Brain microvascular endothelial cell (primary cell): ENCODE measurements at regions not wholly inside any gene's neighbourhood (a gene's known extent, or its start where the extent isn't known, plus 50 kb on each side); places are given as distances from the start of the nearest gene placed in this dataset.

ENCODE experiments used
- DNase-seq: peaks from one replicate; pipeline ENCODE4 v3.0.0-alpha.2; 2020
- H3K27ac ChIP-seq: fragments of 250-450 bp; sonication (Bioruptor Pico); 2 replicates; pipeline ENCODE4 v1.5.1; 2020; ENCODE audit warnings: mild to moderate bottlenecking, moderate library complexity
- H3K27me3 ChIP-seq: fragments of 250-450 bp; sonication (Bioruptor Pico); replicated peaks from 2 replicates; pipeline ENCODE4 v1.5.1; 2020; ENCODE audit warnings: mild to moderate bottlenecking
- H3K36me3 ChIP-seq: fragments of 250-450 bp; sonication (Bioruptor Pico); replicated peaks from 2 replicates; pipeline ENCODE4 v1.5.1; 2020; ENCODE audit warnings: mild to moderate bottlenecking
- H3K4me3 ChIP-seq: 2 replicates; pipeline ENCODE4 v1.5.1; 2011; ENCODE audit warnings: low read depth, mild to moderate bottlenecking, control low read depth, low read length, moderate library complexity
- in situ Hi-C: cut with HindIII; loops from 2 replicates; pipeline ENCODE4 v1.10.0; 2017; ENCODE audit warnings: low sequenced_read_pairs, low pct_ligation_motif_present
- TF ChIP-seq, protein P1 (sequence below): IDR thresholded peaks from 2 replicates; pipeline ENCODE4 v1.5.1; 2011; ENCODE audit warnings: low read depth, mild to moderate bottlenecking, moderate library complexity, low read length, control low read depth, inconsistent platforms; ENCODE audit errors: missing control alignments

DNA sequence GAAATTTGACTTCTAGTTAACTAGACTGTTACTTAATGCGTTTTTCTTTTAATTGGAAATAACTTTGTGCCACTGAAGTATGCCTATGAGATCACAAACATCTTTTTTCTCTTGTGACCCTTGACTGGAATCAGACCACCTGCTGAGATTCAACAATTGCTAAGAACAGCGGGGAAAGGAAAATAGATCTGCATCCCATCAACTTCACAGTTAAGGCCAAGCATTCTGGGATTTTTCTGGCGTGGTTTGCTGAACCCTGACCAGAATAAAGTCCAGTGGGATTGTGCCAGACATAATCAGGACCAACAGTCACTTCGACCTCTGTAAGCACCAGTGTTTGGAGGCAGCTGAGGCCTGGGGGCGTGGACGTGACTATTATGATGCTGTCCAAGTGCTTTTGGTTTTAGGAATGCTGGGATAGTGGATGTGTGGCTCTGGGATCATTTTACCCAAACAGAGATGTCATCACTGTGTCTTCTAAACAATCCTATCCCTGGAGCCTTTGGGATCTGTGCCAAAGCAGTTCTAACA is 373.3 kb upstream of the PRKCQ start:
- DNase-seq, result no peak
- in situ Hi-C loops, result no loop called here

DNA sequence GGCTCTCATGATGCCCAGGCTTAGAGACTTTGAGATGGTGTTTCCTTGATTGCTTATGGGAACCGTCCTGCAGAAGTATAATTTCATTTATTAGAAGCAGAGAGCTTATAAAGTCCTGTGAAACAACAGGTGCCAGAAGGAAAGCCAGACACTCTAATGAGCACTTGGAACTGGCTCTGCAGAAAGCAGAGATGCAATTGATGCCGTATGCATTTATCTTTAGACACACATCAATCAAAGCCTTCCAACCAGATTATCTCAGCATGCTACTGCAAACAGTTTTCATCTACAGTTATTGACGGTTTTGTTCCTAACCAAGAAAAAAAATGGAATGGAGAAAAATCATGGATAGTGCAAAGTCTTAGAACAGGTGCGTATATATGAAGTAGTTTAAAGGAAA is 371.7 kb upstream of the PRKCQ start:
- in situ Hi-C loops, result no loop called here
- Histone ChIP-seq H3K36me3 (no peaks in the 10 kb centered on the region), H3K4me3 (no peak overlapping the region), H3K27ac (no peak overlapping the region), H3K27me3 (no peaks in the 10 kb centered on the region)
- TF ChIP-seq, protein P1, sequence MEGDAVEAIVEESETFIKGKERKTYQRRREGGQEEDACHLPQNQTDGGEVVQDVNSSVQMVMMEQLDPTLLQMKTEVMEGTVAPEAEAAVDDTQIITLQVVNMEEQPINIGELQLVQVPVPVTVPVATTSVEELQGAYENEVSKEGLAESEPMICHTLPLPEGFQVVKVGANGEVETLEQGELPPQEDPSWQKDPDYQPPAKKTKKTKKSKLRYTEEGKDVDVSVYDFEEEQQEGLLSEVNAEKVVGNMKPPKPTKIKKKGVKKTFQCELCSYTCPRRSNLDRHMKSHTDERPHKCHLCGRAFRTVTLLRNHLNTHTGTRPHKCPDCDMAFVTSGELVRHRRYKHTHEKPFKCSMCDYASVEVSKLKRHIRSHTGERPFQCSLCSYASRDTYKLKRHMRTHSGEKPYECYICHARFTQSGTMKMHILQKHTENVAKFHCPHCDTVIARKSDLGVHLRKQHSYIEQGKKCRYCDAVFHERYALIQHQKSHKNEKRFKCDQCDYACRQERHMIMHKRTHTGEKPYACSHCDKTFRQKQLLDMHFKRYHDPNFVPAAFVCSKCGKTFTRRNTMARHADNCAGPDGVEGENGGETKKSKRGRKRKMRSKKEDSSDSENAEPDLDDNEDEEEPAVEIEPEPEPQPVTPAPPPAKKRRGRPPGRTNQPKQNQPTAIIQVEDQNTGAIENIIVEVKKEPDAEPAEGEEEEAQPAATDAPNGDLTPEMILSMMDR, result no peak
- DNase-seq, result no peak

More for the DNA sequence above, 373.3 kb upstream of the PRKCQ start:
- H3K27me3 ChIP-seq, result no peaks in the 10 kb centered on the region
- H3K27ac ChIP-seq, result no peak overlapping the region
- TF ChIP-seq, protein P1, result no peak
- no peak overlapping the region for H3K4me3 ChIP-seq
- no peaks in the 10 kb centered on the region for H3K36me3 ChIP-seq

DNA sequence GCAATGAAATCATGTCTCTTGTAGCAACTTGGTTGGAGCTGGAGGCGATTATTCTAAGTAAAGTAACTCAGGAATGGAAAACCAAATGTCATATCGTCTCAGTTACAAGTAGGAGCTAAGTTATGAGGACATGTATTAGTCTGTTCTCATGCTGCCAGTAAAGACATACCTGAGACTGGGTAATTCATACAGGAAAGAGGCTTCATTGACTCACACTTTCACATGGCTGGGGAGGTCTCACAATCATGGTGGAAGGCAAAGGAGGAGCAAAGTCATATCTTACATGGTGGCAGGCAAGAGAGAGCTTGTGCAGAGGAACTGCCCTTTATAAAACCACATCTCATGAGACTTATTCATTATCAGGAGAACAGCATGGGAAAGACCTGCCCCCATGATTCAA is 370.1 kb upstream of the PRKCQ start:
- no peaks in the 10 kb centered on the region for H3K27me3 ChIP-seq
- H3K4me3 ChIP-seq, result no peak overlapping the region
- in situ Hi-C loops, result no loop called here
- DNase-seq, result no peak
- no peak overlapping the region for H3K27ac ChIP-seq
- TF ChIP-seq, protein P1, result no peak
- no peaks in the 10 kb centered on the region for H3K36me3 ChIP-seq

DNA sequence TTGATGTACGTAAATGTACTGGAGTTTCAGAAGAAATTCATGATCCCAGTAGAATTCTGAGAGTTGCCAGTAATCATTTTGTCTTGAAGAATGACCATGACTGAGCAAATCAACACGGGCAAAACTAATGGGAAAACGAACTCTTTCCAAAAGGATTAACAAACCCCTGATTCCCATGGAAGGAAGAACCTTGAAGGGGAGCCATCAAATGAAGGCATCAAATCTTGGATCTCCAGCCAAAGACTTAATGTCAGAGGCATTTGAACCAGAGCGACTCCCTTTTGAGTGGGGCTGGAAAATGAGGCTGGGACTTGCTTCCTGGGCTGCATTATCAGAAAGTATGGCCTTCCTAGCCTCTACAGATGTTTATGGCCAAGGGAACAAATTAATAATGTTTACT is 364.4 kb upstream of the PRKCQ start:
- in situ Hi-C loops, result no loop called here
- TF ChIP-seq, protein P1, result no peak
- H3K27me3 ChIP-seq, result no peaks in the 10 kb centered on the region
- no peak for DNase-seq
- no peak overlapping the region for H3K27ac ChIP-seq
- no peaks in the 10 kb centered on the region for H3K36me3 ChIP-seq
- no peak overlapping the region for H3K4me3 ChIP-seq

DNA sequence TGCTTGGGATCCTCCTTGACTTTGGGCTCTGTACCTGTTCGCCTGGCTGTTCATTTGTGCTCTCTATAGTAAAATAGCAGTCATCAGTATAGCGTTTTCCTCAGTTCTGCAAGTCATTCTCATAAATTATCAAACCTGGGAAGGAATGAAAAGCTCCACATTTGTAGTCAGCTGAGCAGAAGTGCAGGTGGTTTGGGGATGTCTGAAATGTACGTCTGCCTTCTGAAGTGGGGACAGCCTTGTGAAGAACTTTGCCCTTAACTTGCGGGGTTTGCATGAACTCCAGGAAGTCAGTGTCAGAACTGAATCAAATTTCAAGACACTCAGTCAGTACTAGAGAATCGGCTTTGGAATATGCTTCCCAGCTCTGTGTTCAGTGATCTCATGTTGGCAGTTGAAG is 358.3 kb upstream of the PRKCQ start:
- Histone ChIP-seq H3K27me3 (no peaks in the 10 kb centered on the region), H3K4me3 (no peak overlapping the region), H3K36me3 (no peaks in the 10 kb centered on the region), H3K27ac (no peak overlapping the region)
- TF ChIP-seq, protein P1, result no peak
- DNase-seq, result no peak
- in situ Hi-C loops, result no loop called here

DNA sequence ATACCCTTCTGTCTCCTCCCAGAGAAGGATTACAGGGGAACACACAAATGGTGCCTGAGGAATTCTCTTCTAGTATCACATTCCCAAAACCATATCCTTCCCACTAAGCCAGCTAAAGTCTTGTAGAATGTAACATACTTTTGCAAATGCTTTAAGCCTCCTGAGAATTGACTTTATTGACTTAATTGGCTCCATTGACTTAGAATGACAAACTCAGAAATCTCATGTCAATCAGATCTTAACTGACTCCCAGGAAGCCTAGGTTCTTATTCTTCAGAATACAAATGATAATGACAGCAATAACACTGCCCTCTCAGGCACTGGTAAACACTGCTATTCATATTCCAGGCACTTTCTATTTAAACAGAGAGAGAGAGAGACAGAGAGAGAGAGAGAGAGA is 356.9 kb upstream of the PRKCQ start:
- TF ChIP-seq, protein P1, result no peak
- no peak overlapping the region for H3K27ac ChIP-seq
- no peak overlapping the region for H3K4me3 ChIP-seq
- DNase-seq, result no peak
- H3K27me3 ChIP-seq, result no peaks in the 10 kb centered on the region
- H3K36me3 ChIP-seq, result no peaks in the 10 kb centered on the region
- in situ Hi-C loops, result no loop called here
